NCI-H187 treated with DMSO at 0.1 percent for 48 hours (cell line): ENCODE measurements at regions not wholly inside any gene's neighbourhood (a gene's known extent, or its start where the extent isn't known, plus 50 kb on each side); places are given as distances from the start of the nearest gene placed in this dataset.
"Not testable (repeated sequence)": the region's sequence is repeated elsewhere in the genome, so short reads cannot be mapped to it uniquely, and the experiment has no call there.

ENCODE experiments used
- DNase-seq: peaks from one replicate; lab custom pipeline; 2025; lab: John Stamatoyannopoulos, UW

- DNase-seq: not testable (repeated sequence)
Measured at GRCh38 chr1:146409817-146410441, 181.1 kb upstream of the NOTCH2NLA start.

GRCh38 chr1:146409116-146409801 lies 180.4 kb upstream of the NOTCH2NLA start:
- not testable (repeated sequence) for DNase-seq

- not testable (repeated sequence) for DNase-seq
Measured at GRCh38 chr1:146401281-146401825, 172.5 kb upstream of the NOTCH2NLA start.

GRCh38 chr1:146400173-146401121 lies 171.6 kb upstream of the NOTCH2NLA start:
- DNase-seq: not testable (repeated sequence)

DNA sequence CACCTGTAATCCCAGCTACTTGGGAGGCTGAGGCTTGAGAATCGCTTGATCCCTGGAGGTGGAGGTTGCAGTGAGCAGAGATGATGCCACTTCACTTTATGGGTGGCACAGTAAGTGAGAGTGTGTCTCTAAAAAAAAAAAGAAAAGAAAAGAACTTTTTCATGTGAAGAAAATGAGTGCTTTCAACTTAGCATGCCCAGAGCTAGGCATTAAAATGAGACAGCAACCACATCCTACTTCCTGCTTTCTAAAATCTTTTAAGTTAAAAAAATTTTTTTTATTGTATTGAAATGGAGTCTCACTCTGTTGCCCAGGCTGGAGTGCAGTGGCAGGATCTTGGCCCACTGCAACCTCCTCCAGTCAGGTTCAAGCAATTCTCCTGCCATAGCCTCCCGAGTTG lies 170.4 kb upstream of the NOTCH2NLA start:
- not testable (repeated sequence) for DNase-seq

DNA sequence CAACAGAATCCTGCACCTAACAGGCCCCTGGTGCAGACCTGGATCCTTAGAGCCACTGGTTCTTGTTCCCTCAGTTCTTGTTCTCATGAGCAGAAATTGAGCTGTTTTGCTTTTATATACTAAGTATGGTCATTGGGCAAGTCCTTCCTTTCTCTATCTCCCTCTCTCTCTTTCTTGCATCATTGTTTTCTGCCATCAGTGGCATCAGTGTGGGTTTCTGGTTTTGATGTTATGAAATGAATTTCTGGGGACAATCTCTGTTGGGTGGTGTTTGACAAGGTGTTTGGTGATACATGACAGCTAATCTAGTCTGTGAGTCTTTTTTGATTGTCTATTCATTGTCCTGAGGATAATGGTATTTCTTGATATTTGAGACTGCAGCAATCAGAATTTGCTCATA lies 168.0 kb upstream of the NOTCH2NLA start:
- DNase-seq: not testable (repeated sequence)

DNA sequence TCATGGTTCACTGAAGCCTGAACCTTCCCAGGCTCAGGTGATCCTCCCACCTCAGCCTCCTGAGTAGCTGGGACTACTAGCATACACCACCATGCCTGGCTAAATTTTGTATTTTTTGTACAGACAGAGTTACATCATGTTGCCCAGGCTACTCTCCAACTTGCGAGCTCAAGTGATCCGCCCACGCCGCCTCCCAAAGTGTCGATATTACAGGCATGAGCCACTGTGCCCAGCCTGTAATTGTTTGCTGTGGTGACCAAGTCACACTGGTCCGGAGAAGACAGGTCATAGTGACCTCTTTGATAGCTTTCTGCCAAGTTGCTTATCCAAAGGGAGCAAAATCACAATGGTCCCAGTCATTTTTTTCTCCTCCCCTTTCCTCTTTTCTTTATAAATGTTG lies 167.4 kb upstream of the NOTCH2NLA start:
- not testable (repeated sequence) for DNase-seq

DNA sequence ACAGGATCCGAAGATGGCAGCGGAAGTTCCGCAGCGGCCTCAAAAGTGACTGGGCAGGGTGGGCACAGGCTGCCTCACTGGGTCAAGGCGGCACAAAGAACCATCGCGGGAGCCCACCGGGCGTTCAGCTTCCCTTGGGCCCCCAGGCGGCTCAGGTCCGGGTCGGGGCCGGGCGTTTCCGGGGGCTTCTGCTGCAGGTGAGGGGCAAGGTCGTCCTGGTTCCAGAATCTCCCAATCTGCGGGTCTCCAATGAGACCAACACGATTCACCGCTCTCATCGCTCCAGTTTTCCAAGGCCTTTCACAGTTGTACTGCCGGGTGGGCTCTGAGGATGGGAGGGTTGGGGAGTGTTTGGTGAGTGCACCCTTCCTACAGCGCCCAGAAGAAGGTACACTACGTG lies 165.0 kb upstream of the NOTCH2NLA start:
- DNase-seq: not testable (repeated sequence)

DNA sequence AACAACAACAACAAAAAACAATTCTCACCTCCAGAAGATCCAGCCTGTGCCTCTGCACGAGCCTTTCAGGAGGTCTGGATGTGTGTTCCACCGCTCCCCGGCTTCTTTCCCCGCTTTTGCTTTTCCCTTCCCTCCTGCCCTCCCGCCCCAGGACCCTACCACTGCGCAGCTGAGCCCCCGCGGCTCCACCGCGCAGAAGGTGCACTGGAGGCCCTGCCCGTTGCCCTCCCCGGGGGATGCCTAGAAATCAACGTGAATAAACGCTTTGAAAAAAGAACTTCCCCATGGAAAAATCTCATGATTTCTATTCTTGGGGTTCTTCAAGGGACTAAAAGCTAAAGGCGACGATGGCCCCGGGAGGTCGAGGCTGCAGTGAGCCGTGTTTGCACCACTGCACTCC lies 164.3 kb upstream of the NOTCH2NLA start:
- DNase-seq: not testable (repeated sequence)

DNA sequence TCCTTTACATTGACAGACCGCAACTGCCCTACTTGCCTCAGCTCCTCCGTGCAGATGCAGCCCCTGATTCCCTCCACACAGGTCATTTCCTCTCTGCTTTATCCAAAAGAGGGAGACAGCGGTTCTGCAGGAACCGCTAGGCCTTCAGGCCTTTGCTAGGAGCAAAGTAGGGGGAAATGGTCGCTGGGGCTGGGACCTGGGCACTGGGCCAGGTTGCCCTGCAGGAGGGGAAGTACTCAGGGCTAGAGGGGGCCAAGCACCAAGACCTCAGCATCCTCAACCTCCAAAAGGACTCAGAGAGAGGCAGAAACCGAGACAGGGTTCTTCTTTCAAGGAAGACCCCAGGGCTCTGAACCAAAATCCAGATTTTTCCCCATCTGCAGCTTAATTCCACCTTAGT lies 160.4 kb upstream of the NOTCH2NLA start:
- DNase-seq: not testable (repeated sequence)

- DNase-seq: not testable (repeated sequence)
Measured at GRCh38 chr1:146387750-146388469, 159.1 kb upstream of the NOTCH2NLA start.

DNA sequence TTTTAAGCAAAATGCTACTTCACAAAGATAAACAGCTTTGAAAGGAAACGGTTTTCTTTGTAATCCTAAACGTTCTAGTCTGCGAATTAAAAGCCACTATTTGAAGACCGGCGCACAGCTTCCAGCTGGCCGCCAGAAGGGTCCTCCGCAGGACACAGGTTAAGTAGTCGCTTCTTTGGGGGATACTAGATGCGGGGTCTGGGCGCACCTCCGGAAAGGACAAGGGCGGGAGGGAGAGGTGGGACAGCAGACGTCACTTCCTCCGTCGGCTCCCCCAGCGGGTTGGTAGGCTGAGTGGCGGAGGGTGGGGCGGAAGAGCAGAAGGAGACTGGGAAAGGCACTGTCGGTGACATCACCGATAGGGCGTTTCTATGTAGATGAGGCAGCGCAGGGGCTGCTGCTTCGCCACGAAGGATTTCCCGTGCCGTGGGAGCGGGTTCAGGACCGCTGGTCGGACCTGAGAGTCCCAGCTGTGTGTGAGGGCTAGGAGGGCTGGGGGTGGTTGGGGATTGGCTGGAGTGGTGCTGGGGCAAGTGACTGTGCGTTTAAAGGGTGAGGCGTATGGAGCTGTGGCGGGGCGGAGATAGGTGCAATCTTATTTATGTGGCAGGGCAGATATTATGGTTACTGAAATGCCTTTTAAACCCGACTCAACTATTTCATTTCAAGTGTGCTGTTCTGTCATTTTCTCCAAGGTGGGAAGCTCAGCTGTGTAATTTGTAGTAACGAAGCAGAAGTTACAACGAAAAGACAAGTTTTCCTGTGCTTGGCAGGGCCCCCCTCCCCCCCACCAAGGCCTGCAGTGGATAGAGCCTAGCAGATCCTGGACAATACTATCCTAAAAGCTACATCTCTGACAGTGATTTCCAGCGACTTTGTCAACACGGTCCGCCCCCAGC lies 158.3 kb upstream of the NOTCH2NLA start:
- peak; percentile 80 for DNase-seq

DNA sequence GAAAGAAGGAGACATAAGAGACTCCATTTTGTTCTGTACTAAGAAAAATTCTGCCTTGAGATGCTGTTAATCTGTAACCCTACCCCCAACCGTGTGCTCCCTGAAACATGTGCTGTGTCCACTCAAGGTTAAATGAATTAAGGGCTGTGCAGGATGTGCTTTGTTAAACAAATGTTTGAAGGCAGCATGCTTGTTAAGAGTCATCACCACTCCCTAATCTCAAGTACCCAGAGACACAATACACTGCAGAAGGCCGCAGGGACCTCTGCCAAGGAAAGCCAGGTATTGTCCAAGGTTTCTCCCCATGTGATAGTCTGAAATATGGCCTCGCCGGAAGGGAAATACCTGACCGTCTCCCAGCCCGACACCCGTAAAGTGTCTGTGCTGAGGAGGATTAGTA lies 152.4 kb upstream of the NOTCH2NLA start:
- not testable (repeated sequence) for DNase-seq

DNA sequence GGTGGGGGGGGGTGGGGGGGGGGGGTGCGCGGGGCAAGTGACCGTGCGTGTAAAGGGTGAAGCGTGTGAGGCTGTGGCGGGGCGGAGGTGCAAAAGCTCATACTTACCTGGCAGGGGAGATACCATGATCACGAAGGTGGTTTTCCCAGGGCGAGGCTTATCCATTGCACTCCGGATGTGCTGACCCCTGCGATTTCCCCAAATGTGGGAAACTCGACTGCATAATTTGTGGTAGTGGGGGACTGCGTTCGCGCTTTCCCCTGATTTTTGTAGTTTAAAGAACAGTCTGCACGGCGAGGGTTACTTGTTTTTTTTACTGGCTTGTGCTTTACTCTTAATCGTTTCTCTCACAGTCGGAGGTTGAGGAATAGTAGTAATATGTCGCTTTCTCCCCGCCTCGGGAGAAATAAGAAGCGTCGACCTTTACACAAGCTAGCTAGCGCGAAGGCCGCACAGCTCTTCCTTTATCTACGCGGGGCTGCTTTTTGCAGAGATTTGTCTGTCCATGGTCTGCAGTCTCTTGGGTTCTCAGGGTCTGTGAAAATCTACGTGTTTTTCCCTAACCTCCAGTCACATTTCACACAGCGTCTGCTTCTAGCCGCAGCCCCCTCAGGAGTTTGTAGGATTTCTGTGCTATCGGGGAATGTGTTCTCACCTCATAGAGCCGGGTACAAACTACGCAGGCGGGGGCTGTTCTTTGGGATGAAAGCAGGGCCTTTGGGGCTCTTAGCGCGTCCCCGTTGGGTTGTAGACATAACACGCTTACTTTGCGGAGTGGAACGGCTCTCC lies 148.1 kb upstream of the NOTCH2NLA start:
- DNase-seq: peak; percentile 93

DNA sequence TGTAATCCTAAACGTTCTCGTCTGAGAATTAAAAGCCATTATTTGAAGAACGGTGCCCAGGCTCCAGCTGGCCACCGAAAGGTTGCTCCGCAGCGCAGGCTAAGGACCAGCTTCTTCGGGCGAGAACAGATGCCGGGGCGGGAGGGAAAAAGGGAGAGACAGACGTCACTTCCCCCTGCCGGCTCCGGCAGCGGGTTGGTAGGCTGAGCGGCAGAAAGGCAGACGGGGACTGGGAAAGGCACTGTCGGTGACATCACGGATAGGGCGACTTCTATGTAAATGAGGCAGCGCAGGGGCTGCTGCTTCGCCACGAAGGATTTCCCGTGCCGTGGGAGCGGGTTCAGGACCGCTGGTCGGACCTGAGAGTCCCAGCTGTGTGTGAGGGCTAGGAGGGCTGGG lies 147.5 kb upstream of the NOTCH2NLA start:
- not testable (repeated sequence) for DNase-seq

DNA sequence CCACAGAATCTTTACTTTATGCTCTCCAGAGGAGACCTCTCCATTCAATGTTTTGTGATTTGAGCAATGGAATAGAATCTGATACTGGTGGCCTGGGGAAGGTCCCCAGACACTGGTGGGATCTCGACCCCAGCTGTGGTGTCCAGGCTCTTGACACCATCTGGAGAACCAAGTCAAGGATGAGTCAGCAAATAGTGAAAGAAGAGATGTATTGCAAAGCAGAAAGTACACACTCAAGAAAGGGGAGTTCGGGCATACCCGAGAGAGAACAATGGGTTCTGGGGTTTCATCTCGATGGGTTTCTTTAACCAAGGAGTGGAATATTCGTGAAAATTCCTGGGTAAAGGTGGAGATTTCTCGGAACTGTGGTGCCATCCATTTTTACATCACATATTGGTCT lies 146.3 kb upstream of the NOTCH2NLA start:
- not testable (repeated sequence) for DNase-seq

DNA sequence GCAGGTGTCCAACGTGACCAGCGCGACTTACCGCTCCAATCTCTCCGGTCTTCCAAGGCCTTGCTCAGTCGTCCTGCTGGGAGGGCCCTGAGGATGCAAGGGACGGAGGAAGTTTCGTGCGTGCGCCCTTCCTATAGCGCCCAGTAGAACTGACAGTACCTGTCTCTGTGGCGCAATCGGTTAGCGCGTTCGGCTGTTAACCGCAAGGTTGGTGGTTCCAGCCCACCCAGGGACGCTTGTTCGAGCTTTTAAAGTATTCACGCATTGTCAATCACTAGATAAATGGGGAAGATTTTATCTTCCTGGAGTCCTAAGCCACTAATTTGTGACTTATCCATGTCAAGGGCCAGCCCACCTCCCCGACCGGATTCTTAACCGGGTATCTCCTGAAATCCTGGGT lies 141.1 kb upstream of the NOTCH2NLA start:
- DNase-seq: not testable (repeated sequence)

DNA sequence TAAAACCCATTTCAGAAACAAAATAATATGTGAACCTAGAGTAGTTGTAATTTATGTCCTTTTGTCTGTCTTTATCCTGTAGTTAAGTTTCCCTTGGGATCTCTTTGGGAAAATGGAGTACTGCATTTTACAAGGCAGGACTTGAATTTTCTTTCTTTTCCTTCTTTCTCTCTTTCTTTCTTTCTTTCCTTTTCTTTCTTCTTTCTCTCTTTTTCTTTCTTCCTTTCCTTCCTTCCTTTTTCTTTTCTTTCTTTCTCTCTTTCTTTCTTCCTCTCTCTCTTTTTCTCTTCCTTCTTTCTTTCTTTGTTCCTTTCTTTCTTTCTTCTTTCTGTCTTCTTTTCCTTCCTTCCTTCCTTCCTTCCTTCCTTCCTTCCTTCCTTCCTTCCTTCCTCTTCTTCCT lies 126.6 kb upstream of the NOTCH2NLA start:
- DNase-seq: not testable (repeated sequence)

DNA sequence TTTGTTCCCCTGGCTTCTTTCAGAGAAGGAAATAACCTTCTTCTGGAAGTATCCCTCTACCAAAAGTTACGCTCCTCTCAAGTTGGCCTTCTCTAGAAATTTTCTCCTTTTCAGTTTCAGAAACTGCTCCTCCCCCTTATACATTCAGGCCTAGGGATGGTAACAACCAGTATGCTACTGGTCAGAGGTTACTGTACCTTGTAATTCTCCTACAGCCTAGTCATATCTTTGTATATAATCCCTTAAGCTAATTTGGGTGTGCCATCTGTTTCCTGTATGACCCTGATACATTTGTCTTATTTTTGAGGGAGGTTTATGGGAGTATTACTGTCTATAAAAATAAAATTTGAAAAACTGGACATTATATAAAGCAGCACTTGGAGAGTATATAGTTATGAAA lies 98.0 kb upstream of the NOTCH2NLA start:
- not testable (repeated sequence) for DNase-seq

- not testable (repeated sequence) for DNase-seq
Measured at GRCh38 chr1:146324463-146324862, 95.6 kb upstream of the NOTCH2NLA start.
